HCT116 (cell line): ENCODE measurements at regions not wholly inside any gene's neighbourhood (a gene's known extent, or its start where the extent isn't known, plus 50 kb on each side); places are given as distances from the start of the nearest gene placed in this dataset.

Experiments
- ELF1 ChIP-seq: IDR thresholded peaks from 2 replicates; pipeline ENCODE4 v1.6.1; 2012; ENCODE audit warnings: low read depth, borderline replicate concordance
- POLR2A ChIP-seq: IDR thresholded peaks from 2 replicates; pipeline ENCODE4 v1.7.0; 2011; ENCODE audit warnings: borderline replicate concordance; ENCODE audit not compliant: insufficient read depth, insufficient read length; ENCODE audit errors: extremely low read depth
- POLR2AphosphoS5 ChIP-seq: IDR thresholded peaks from 2 replicates; pipeline ENCODE4 v1.6.1; 2011; ENCODE audit warnings: mild to moderate bottlenecking, low read depth, low read length, moderate library complexity
- SP1 ChIP-seq: IDR thresholded peaks from 2 replicates; pipeline ENCODE4 v1.6.1; 2012; ENCODE audit warnings: low read depth
- SRF ChIP-seq: IDR thresholded peaks from 2 replicates; pipeline ENCODE4 v1.6.1; 2012; ENCODE audit warnings: low read depth
- YY1 ChIP-seq: IDR thresholded peaks from 2 replicates; pipeline ENCODE4 v1.6.1; 2011; ENCODE audit warnings: low read length, low read depth, moderate library complexity, mild to moderate bottlenecking; ENCODE audit not compliant: insufficient replicate concordance; ENCODE audit errors: extremely low read depth
- ZFX ChIP-seq: fragments of 450-650 bp; IDR thresholded peaks from 2 replicates; pipeline ENCODE4 v1.6.1; 2017
- ZNF274 ChIP-seq: fragments of 200-500 bp; sonication (Bioruptor generic); IDR thresholded peaks from 2 replicates; pipeline ENCODE4 v1.6.1; 2014; ENCODE audit warnings: mild to moderate bottlenecking, low read depth, low read length, inconsistent platforms
- TF ChIP-seq, protein P1 (sequence below), 3 experiments: fragments of 200-600 bp in 1 of 3; sonication (generic) in 1 of 3; IDR thresholded peaks in 2 of 3; conservative IDR thresholded peaks in 1 of 3; 2 replicates each; pipeline ENCODE4 v1.5.1; 2012 to 2017; ENCODE audit warnings: low read depth in 2 of 3, low read length in 2 of 3, antibody characterized with exemption in 1 of 3, borderline replicate concordance in 1 of 3, control low read depth in 1 of 3, mild to moderate bottlenecking in 1 of 3, mixed read lengths in 1 of 3, mixed run types in 1 of 3, moderate library complexity in 1 of 3; ENCODE audit not compliant: insufficient read depth in 1 of 3
- TF ChIP-seq, protein P2 (sequence below): IDR thresholded peaks from 2 replicates; pipeline ENCODE4 v1.6.1; 2012
- TF ChIP-seq, protein P3 (sequence below): IDR thresholded peaks from 2 replicates; pipeline ENCODE4 v1.6.1; 2012; ENCODE audit warnings: low read depth

DNA sequence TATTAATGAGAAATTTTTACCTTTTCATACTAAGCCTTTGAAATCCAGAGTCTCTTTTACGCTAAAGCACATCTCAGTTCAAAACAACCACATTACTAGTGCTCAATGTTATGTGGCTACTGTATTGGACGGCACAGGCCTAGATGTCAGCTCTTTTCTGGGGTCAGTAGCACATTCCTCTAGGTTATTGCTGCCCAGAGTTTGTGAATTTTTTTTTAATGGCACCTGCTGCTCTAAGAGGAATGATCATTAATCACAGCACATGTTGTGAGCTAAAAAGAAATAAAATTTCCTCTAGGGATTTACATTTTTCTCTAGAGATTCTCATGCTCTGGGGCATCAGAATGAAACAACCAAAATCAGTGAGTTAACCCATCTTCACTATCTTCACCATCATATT is 436.8 kb upstream of the THBS1 start:
- TF ChIP-seq, protein P1, sequence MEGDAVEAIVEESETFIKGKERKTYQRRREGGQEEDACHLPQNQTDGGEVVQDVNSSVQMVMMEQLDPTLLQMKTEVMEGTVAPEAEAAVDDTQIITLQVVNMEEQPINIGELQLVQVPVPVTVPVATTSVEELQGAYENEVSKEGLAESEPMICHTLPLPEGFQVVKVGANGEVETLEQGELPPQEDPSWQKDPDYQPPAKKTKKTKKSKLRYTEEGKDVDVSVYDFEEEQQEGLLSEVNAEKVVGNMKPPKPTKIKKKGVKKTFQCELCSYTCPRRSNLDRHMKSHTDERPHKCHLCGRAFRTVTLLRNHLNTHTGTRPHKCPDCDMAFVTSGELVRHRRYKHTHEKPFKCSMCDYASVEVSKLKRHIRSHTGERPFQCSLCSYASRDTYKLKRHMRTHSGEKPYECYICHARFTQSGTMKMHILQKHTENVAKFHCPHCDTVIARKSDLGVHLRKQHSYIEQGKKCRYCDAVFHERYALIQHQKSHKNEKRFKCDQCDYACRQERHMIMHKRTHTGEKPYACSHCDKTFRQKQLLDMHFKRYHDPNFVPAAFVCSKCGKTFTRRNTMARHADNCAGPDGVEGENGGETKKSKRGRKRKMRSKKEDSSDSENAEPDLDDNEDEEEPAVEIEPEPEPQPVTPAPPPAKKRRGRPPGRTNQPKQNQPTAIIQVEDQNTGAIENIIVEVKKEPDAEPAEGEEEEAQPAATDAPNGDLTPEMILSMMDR (IDR thresholded peaks at IDR 0.05 in 2 of 3, conservative IDR thresholded peaks at IDR 0.05 in 1 of 3; ENCODE audit: borderline replicate concordance in 1 of 3, insufficient read depth in 1 of 3, low read depth in 2 of 3, low read length in 2 of 3), result no peak
- no peak for TF ChIP-seq ZNF274
- no peak for TF ChIP-seq YY1
- TF ChIP-seq ZFX, result no peak
- TF ChIP-seq, protein P2, sequence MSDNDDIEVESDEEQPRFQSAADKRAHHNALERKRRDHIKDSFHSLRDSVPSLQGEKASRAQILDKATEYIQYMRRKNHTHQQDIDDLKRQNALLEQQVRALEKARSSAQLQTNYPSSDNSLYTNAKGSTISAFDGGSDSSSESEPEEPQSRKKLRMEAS, result no peak
- TF ChIP-seq POLR2A, result no peak
- TF ChIP-seq, protein P3, sequence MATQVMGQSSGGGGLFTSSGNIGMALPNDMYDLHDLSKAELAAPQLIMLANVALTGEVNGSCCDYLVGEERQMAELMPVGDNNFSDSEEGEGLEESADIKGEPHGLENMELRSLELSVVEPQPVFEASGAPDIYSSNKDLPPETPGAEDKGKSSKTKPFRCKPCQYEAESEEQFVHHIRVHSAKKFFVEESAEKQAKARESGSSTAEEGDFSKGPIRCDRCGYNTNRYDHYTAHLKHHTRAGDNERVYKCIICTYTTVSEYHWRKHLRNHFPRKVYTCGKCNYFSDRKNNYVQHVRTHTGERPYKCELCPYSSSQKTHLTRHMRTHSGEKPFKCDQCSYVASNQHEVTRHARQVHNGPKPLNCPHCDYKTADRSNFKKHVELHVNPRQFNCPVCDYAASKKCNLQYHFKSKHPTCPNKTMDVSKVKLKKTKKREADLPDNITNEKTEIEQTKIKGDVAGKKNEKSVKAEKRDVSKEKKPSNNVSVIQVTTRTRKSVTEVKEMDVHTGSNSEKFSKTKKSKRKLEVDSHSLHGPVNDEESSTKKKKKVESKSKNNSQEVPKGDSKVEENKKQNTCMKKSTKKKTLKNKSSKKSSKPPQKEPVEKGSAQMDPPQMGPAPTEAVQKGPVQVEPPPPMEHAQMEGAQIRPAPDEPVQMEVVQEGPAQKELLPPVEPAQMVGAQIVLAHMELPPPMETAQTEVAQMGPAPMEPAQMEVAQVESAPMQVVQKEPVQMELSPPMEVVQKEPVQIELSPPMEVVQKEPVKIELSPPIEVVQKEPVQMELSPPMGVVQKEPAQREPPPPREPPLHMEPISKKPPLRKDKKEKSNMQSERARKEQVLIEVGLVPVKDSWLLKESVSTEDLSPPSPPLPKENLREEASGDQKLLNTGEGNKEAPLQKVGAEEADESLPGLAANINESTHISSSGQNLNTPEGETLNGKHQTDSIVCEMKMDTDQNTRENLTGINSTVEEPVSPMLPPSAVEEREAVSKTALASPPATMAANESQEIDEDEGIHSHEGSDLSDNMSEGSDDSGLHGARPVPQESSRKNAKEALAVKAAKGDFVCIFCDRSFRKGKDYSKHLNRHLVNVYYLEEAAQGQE, result no peak
- no peak for TF ChIP-seq SP1
- no peak for TF ChIP-seq SRF
- no peak for TF ChIP-seq ELF1
- TF ChIP-seq POLR2AphosphoS5, result no peak
